PFSK-1 (cell line): ENCODE measurements at regions not wholly inside any gene's neighbourhood (a gene's known extent, or its start where the extent isn't known, plus 50 kb on each side); places are given as distances from the start of the nearest gene placed in this dataset.

Experiments used
- FOXP2 ChIP-seq: optimal IDR thresholded peaks from 2 replicates; pipeline ENCODE3; 2011; ENCODE audit warnings: borderline replicate concordance, control low read depth, inconsistent platforms; ENCODE audit not compliant: insufficient read depth; ENCODE audit errors: extremely low read length, extremely low read depth
- POLR2AphosphoS5 ChIP-seq: IDR thresholded peaks from 2 replicates; pipeline ENCODE4 v1.6.1; 2012; ENCODE audit warnings: low read depth, mild to moderate bottlenecking, control low read depth, low read length, moderate library complexity
- REST ChIP-seq, 2 experiments: IDR thresholded peaks; 2 replicates each; pipeline versions ENCODE4 v1.6.1 to v1.8.0; 2011 to 2012; ENCODE audit warnings: low read depth in 2 of 2, low read length in 2 of 2, control low read depth in 1 of 2, inconsistent platforms in 1 of 2, mild to moderate bottlenecking in 1 of 2, moderate library complexity in 1 of 2; ENCODE audit not compliant: insufficient read depth in 1 of 2
- SIN3A ChIP-seq: IDR thresholded peaks from 2 replicates; pipeline ENCODE4 v1.6.1; 2012; ENCODE audit warnings: mild to moderate bottlenecking, low read length, moderate library complexity, borderline replicate concordance; ENCODE audit not compliant: insufficient read depth
- TAF1 ChIP-seq: IDR thresholded peaks from 2 replicates; pipeline ENCODE4 v1.6.1; 2012; ENCODE audit warnings: low read length, control low read depth, borderline replicate concordance; ENCODE audit not compliant: insufficient read depth

GRCh38 chr13:42379241-42379640 lies 107.3 kb downstream of the AKAP11 start:
- no peak for TF ChIP-seq REST (IDR thresholded peaks at IDR 0.05; ENCODE audit: insufficient read depth in 1 of 2, low read depth in 2 of 2, low read length in 2 of 2)

- TF ChIP-seq TAF1: no peak
- TF ChIP-seq FOXP2: no peak
- no peak for TF ChIP-seq SIN3A
- TF ChIP-seq POLR2AphosphoS5: no peak
- TF ChIP-seq REST (IDR thresholded peaks at IDR 0.05; ENCODE audit: insufficient read depth in 1 of 2, low read depth in 2 of 2, low read length in 2 of 2): no peak
Observed at GRCh38 chr13:42380420-42381164, 108.6 kb downstream of the AKAP11 start.

DNA sequence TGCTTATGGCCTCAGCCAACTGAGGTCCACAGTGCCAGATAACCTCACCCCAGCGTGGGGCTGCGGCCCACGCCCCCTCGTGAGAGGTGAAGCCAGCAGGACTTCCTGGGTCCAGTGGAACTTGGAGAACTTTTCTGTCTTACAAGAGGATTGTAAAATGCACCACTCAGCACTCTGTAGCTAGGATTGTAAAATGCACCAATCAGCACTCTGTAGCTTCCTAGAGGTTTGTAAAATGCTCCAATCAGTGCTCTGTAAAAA lies 109.1 kb downstream of the AKAP11 start:
- TF ChIP-seq REST (IDR thresholded peaks at IDR 0.05; ENCODE audit: insufficient read depth in 1 of 2, low read depth in 2 of 2, low read length in 2 of 2) (no peak), TAF1 (no peak), POLR2AphosphoS5 (no peak)

GRCh38 chr13:42383025-42383424 lies 111.1 kb downstream of the AKAP11 start:
- TF ChIP-seq POLR2AphosphoS5 (no peak), REST (IDR thresholded peaks at IDR 0.05; ENCODE audit: insufficient read depth in 1 of 2, low read depth in 2 of 2, low read length in 2 of 2) (no peak), SIN3A (no peak), TAF1 (no peak), FOXP2 (no peak)

DNA sequence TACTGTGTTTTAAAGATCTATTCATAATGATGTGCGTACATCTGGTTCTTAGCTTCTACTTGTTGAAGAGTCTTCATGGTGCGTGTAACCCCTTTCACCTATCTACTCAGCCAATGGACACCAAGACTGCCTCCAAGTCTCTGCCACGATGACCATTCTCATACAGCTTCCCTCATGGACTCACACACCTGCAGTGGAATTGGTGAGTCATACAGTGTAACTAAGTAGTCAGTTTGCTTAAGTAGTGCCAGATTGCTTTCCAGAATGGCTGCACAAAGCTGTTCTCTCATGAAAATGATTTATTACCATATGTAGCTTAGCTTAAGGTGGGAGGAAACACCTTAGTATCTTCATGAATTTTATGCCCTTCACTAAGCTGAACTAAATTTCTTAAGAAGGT lies 112.3 kb downstream of the AKAP11 start:
- TF ChIP-seq REST (IDR thresholded peaks at IDR 0.05; ENCODE audit: insufficient read depth in 1 of 2, low read depth in 2 of 2, low read length in 2 of 2) (no peak), TAF1 (no peak), FOXP2 (no peak), SIN3A (no peak), POLR2AphosphoS5 (no peak)
